Retinal pigment epithelial cell (primary cell): ENCODE measurements at regions not wholly inside any gene's neighbourhood (a gene's known extent, or its start where the extent isn't known, plus 50 kb on each side); places are given as distances from the start of the nearest gene placed in this dataset.

ENCODE experiments used
- DNase-seq: peaks from one replicate; pipeline ENCODE4 v3.0.0-alpha.2; 2010; ENCODE audit warnings: low read depth
- H3K4me3 ChIP-seq: 2 replicates; pipeline ENCODE4 v1.5.1; 2011; ENCODE audit warnings: mild to moderate bottlenecking, low read length, control low read depth, moderate library complexity
- CTCF ChIP-seq: conservative IDR thresholded peaks from 2 replicates; pipeline ENCODE4 v1.5.1; 2011; ENCODE audit warnings: low read depth, low read length, control low read depth, inconsistent platforms

GRCh38 chr3:55203006-55203405, 275.1 kb upstream of the LRTM1 start:
- no peak for TF ChIP-seq CTCF
- peak; percentile 77 for DNase-seq
- H3K4me3 ChIP-seq: no peak overlapping the region

GRCh38 chr3:55202326-55202725, 274.5 kb upstream of the LRTM1 start:
- no peak for DNase-seq
- H3K4me3 ChIP-seq: no peak overlapping the region
- TF ChIP-seq CTCF: no peak

GRCh38 chr3:55201779-55202178, 273.9 kb upstream of the LRTM1 start:
- DNase-seq: no peak
- H3K4me3 ChIP-seq: no peak overlapping the region
- no peak for TF ChIP-seq CTCF

- no peak for DNase-seq
- TF ChIP-seq CTCF: no peak
- H3K4me3 ChIP-seq: no peak overlapping the region
Observed at GRCh38 chr3:55200906-55201305, 273.0 kb upstream of the LRTM1 start.

- no peak for TF ChIP-seq CTCF
- no peak overlapping the region for H3K4me3 ChIP-seq
- DNase-seq: no peak
Observed at GRCh38 chr3:55198554-55198953, 270.7 kb upstream of the LRTM1 start.

GRCh38 chr3:55197021-55197420, 269.2 kb upstream of the LRTM1 start:
- no peak overlapping the region for H3K4me3 ChIP-seq
- TF ChIP-seq CTCF: no peak
- no peak for DNase-seq

GRCh38 chr3:55196495-55196894, 268.6 kb upstream of the LRTM1 start:
- TF ChIP-seq CTCF: no peak
- no peak overlapping the region for H3K4me3 ChIP-seq
- no peak for DNase-seq
